ENCODE measurements at regions not wholly inside any gene's neighbourhood (a gene's known extent, or its start where the extent isn't known, plus 50 kb on each side); places are given as distances from the start of the nearest gene placed in this dataset.

DNA sequence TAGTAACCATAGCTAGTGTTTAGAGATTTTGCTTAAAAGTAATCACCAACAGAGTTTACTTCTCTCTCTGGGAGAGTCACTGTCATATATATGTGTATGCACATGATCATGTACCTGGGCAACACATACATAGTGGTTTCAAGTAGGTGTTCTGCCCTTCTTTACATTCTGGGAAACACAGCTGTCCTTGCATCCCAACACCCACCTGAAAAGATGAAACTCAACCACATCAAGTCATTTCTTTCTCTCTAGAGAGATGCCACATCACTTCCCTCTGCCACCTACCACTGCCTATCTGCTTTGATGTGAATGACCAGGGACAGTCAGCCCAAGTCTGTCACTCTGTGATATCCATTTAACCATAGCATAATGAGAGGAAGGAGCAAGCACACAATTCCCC, 155.8 kb upstream of the GADL1 start:
- Histone ChIP-seq H3K4me1 (no peaks in the 10 kb centered on the region), H3K27me3 (no peaks in the 10 kb centered on the region), H3K4me3 (no peak overlapping the region), H3K27ac (no peak overlapping the region), H3K9me3 (no peaks in the 10 kb centered on the region), H3K36me3 (no peaks in the 10 kb centered on the region)
- TF ChIP-seq, protein P1, sequence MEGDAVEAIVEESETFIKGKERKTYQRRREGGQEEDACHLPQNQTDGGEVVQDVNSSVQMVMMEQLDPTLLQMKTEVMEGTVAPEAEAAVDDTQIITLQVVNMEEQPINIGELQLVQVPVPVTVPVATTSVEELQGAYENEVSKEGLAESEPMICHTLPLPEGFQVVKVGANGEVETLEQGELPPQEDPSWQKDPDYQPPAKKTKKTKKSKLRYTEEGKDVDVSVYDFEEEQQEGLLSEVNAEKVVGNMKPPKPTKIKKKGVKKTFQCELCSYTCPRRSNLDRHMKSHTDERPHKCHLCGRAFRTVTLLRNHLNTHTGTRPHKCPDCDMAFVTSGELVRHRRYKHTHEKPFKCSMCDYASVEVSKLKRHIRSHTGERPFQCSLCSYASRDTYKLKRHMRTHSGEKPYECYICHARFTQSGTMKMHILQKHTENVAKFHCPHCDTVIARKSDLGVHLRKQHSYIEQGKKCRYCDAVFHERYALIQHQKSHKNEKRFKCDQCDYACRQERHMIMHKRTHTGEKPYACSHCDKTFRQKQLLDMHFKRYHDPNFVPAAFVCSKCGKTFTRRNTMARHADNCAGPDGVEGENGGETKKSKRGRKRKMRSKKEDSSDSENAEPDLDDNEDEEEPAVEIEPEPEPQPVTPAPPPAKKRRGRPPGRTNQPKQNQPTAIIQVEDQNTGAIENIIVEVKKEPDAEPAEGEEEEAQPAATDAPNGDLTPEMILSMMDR (IDR thresholded peaks at IDR 0.05), result no peak
- no peak for TF ChIP-seq POLR2A (IDR thresholded peaks at IDR 0.05)
- no peak for TF ChIP-seq POLR2AphosphoS5 (IDR thresholded peaks at IDR 0.05; ENCODE audit: insufficient read depth in 1 of 2, low read depth in 1 of 2)
- intact Hi-C loops (cut with DNase I), result no loop called here
- no peak for DNase-seq (ENCODE audit: extremely low spot score in 2 of 2)

DNA sequence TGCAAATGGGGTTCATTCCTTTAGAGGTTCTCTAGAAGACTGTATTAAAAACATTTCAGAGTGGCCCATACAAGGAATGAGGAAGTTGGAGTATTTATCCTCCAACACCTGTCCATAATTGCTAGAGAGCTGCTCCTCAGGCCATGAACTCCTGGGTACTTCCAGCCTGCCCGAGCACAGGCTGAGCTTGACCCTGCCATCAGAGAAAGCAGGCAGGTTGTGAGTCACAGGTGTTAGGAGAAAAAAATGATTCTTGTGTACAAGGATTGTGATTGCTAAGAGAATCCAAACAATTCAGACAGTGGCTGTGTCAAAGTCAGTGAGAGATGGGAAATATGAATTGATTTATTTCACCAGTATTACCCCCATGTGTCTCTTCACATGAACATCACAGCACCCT, 156.8 kb upstream of the GADL1 start:
- no peak for DNase-seq (ENCODE audit: extremely low spot score in 2 of 2)
- Histone ChIP-seq H3K36me3 (no peaks in the 10 kb centered on the region), H3K27me3 (no peaks in the 10 kb centered on the region), H3K4me3 (no peak overlapping the region), H3K4me1 (no peaks in the 10 kb centered on the region), H3K27ac (no peak overlapping the region), H3K9me3 (no peaks in the 10 kb centered on the region)
- intact Hi-C loops (cut with DNase I), result no loop called here
- TF ChIP-seq POLR2A (IDR thresholded peaks at IDR 0.05), result no peak
- TF ChIP-seq, protein P1 (IDR thresholded peaks at IDR 0.05), result no peak
- no peak for TF ChIP-seq POLR2AphosphoS5 (IDR thresholded peaks at IDR 0.05; ENCODE audit: insufficient read depth in 1 of 2, low read depth in 1 of 2)

- no peaks in the 10 kb centered on the region for H3K27me3 ChIP-seq
- no peak for DNase-seq (ENCODE audit: extremely low spot score in 2 of 2)
- no peaks in the 10 kb centered on the region for H3K36me3 ChIP-seq
- H3K9me3 ChIP-seq, result no peaks in the 10 kb centered on the region
- no peak overlapping the region for H3K4me3 ChIP-seq
- no peak overlapping the region for H3K27ac ChIP-seq
- intact Hi-C loops (cut with DNase I), result no loop called here
- TF ChIP-seq POLR2AphosphoS5 (IDR thresholded peaks at IDR 0.05; ENCODE audit: insufficient read depth in 1 of 2, low read depth in 1 of 2) (no peak), POLR2A (IDR thresholded peaks at IDR 0.05) (no peak)
- TF ChIP-seq, protein P1 (IDR thresholded peaks at IDR 0.05), result no peak
- H3K4me1 ChIP-seq, result no peaks in the 10 kb centered on the region
Observed at GRCh38 chr3:31053299-31053698, 158.8 kb upstream of the GADL1 start.

- TF ChIP-seq POLR2A (IDR thresholded peaks at IDR 0.05), result no peak
- TF ChIP-seq POLR2AphosphoS5 (IDR thresholded peaks at IDR 0.05; ENCODE audit: insufficient read depth in 1 of 2, low read depth in 1 of 2), result no peak
- TF ChIP-seq, protein P1 (IDR thresholded peaks at IDR 0.05), result no peak
Observed at GRCh38 chr3:31054032-31054431, 159.6 kb upstream of the GADL1 start.

GRCh38 chr3:31055757-31056156, 161.3 kb upstream of the GADL1 start:
- H3K4me1 ChIP-seq, result no peaks in the 10 kb centered on the region
- TF ChIP-seq, protein P1 (IDR thresholded peaks at IDR 0.05), result no peak
- TF ChIP-seq POLR2AphosphoS5 (IDR thresholded peaks at IDR 0.05; ENCODE audit: insufficient read depth in 1 of 2, low read depth in 1 of 2), result no peak
- TF ChIP-seq POLR2A (IDR thresholded peaks at IDR 0.05), result no peak
- peaks cover 8% of the 10 kb centered on the region for H3K9me3 ChIP-seq
- H3K27ac ChIP-seq, result no peak overlapping the region
- DNase-seq (ENCODE audit: extremely low spot score in 2 of 2), result no peak
- no peaks in the 10 kb centered on the region for H3K27me3 ChIP-seq
- intact Hi-C loops (cut with DNase I), result no loop called here
- H3K36me3 ChIP-seq, result no peaks in the 10 kb centered on the region
- H3K4me3 ChIP-seq, result no peak overlapping the region

More at GRCh38 chr3:31054032-31054431, 159.6 kb upstream of the GADL1 start:
- Histone ChIP-seq H3K27ac (no peak overlapping the region), H3K36me3 (no peaks in the 10 kb centered on the region), H3K27me3 (no peaks in the 10 kb centered on the region), H3K9me3 (peaks cover 4% of the 10 kb centered on the region), H3K4me1 (no peaks in the 10 kb centered on the region), H3K4me3 (no peak overlapping the region)
- no peak for DNase-seq (ENCODE audit: extremely low spot score in 2 of 2)
- intact Hi-C loops (cut with DNase I), result no loop called here

All from vagina (tissue), 2 donors.